ENCODE measurements at regions not wholly inside any gene's neighbourhood (a gene's known extent, or its start where the extent isn't known, plus 50 kb on each side); places are given as distances from the start of the nearest gene placed in this dataset.
"Not testable (repeated sequence)": the region's sequence is repeated elsewhere in the genome, so short reads cannot be mapped to it uniquely, and the experiment has no call there.

DNA sequence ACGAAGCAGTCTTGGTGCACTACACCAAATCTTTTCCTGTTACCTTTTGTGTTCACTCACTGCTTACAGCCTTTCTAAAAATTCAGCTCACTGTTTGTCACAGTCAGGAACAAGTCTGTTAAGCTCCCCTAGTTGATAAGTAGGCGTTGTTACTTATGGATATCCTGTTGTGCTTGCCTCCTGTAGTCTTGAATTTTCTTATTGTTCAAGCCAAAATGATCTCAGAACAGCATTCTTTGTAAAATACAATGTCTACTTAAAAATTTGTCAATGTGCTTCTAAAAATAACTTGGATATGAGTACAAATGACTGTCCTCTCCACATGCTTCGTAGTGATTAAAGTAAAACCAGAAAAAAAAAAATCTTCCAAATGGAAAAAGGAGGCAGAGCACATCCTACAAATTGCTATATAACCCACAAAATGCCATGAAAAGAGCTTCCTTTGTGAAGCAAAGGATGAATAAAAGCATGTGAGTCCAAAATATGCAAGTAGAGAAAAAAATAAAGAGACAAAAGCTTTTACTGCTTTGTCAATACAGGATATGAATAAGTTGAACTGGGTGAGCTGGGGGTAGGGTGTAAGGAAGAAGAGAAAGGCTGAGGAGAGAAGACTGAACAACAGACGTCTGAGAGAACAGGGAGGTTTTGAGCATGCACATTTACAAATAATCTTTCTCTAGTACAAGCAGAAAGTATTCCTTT is 228.9 kb upstream of the ADGRL4 start:
- TF ChIP-seq GABPA (IDR thresholded peaks at IDR 0.05; ENCODE audit: low read depth) (no peak), POLR2AphosphoS5 (IDR thresholded peaks at IDR 0.05; ENCODE audit: low read depth) (no peak), SPI1 (IDR thresholded peaks at IDR 0.05; ENCODE audit: borderline replicate concordance, low read depth) (no peak)
- TF ChIP-seq, protein P1, sequence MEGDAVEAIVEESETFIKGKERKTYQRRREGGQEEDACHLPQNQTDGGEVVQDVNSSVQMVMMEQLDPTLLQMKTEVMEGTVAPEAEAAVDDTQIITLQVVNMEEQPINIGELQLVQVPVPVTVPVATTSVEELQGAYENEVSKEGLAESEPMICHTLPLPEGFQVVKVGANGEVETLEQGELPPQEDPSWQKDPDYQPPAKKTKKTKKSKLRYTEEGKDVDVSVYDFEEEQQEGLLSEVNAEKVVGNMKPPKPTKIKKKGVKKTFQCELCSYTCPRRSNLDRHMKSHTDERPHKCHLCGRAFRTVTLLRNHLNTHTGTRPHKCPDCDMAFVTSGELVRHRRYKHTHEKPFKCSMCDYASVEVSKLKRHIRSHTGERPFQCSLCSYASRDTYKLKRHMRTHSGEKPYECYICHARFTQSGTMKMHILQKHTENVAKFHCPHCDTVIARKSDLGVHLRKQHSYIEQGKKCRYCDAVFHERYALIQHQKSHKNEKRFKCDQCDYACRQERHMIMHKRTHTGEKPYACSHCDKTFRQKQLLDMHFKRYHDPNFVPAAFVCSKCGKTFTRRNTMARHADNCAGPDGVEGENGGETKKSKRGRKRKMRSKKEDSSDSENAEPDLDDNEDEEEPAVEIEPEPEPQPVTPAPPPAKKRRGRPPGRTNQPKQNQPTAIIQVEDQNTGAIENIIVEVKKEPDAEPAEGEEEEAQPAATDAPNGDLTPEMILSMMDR (IDR thresholded peaks at IDR 0.05; ENCODE audit: insufficient read depth, low read length) = no peak
- TF ChIP-seq, protein P2, sequence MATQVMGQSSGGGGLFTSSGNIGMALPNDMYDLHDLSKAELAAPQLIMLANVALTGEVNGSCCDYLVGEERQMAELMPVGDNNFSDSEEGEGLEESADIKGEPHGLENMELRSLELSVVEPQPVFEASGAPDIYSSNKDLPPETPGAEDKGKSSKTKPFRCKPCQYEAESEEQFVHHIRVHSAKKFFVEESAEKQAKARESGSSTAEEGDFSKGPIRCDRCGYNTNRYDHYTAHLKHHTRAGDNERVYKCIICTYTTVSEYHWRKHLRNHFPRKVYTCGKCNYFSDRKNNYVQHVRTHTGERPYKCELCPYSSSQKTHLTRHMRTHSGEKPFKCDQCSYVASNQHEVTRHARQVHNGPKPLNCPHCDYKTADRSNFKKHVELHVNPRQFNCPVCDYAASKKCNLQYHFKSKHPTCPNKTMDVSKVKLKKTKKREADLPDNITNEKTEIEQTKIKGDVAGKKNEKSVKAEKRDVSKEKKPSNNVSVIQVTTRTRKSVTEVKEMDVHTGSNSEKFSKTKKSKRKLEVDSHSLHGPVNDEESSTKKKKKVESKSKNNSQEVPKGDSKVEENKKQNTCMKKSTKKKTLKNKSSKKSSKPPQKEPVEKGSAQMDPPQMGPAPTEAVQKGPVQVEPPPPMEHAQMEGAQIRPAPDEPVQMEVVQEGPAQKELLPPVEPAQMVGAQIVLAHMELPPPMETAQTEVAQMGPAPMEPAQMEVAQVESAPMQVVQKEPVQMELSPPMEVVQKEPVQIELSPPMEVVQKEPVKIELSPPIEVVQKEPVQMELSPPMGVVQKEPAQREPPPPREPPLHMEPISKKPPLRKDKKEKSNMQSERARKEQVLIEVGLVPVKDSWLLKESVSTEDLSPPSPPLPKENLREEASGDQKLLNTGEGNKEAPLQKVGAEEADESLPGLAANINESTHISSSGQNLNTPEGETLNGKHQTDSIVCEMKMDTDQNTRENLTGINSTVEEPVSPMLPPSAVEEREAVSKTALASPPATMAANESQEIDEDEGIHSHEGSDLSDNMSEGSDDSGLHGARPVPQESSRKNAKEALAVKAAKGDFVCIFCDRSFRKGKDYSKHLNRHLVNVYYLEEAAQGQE (IDR thresholded peaks at IDR 0.05; ENCODE audit: insufficient replicate concordance, low read depth) = no peak
- H3K27me3 ChIP-seq (ENCODE audit: insufficient read depth, poor library complexity, severe bottlenecking) = no peaks in the 10 kb centered on the region
- DNase-seq (ENCODE audit: low read depth in 1 of 2, low spot score in 1 of 2) = no peak
- H3K4me3 ChIP-seq (replicated peaks; ENCODE audit: insufficient read depth, low read length) = no peak overlapping the region
- no peak overlapping the region for H3K27ac ChIP-seq (replicated peaks)

DNA sequence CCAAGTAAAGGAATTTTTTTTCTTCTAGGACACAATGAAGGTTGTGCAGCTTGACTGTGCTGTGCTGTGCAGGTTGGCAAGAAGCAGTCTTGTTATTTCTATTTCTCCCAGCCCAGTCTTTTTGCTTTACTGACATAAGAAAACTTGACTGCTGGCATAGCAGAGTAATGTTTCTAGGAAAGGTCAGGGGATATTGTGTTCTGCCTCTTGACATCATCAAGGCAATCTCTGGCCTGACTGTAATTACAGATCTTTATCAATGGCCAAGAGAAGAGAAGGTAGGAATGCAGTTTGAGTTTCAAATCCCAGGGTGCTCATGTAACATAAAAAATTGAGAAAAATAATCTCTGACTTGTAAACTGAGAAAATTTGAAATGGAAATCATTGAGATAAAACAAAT is 226.3 kb upstream of the ADGRL4 start:
- DNase-seq (ENCODE audit: low read depth in 1 of 2, low spot score in 1 of 2) = no peak
- H3K27me3 ChIP-seq (ENCODE audit: insufficient read depth, poor library complexity, severe bottlenecking) = no peaks in the 10 kb centered on the region
- H3K4me3 ChIP-seq (replicated peaks; ENCODE audit: insufficient read depth, low read length) = no peak overlapping the region
- H3K27ac ChIP-seq (replicated peaks) = no peak overlapping the region
- no peak for TF ChIP-seq POLR2AphosphoS5 (IDR thresholded peaks at IDR 0.05; ENCODE audit: low read depth)
- TF ChIP-seq, protein P2 (IDR thresholded peaks at IDR 0.05; ENCODE audit: insufficient replicate concordance, low read depth) = no peak

DNA sequence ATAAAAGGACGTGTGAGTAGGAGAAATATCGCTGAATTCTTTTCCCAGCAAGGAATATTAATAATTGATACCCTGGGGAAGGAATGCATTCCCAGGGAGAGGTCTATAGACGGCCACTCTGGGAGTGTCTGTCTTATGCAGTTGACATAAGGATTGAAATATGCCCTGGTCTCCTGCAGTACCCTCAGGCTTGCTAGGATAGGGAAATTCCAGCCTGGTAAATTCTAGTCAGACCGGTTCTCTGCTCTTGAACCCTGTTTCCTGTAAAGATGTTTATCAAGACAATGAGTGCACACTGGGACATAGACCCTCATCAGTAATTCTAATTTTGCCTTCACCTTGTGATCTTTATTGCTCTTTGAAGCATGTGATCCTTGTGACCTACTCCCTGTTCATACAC is 224.2 kb upstream of the ADGRL4 start:
- H3K27ac ChIP-seq (replicated peaks); DNase-seq (ENCODE audit: low read depth in 1 of 2, low spot score in 1 of 2); H3K27me3 ChIP-seq (ENCODE audit: insufficient read depth, poor library complexity, severe bottlenecking); H3K4me3 ChIP-seq (replicated peaks; ENCODE audit: insufficient read depth, low read length): not testable (repeated sequence)

DNA sequence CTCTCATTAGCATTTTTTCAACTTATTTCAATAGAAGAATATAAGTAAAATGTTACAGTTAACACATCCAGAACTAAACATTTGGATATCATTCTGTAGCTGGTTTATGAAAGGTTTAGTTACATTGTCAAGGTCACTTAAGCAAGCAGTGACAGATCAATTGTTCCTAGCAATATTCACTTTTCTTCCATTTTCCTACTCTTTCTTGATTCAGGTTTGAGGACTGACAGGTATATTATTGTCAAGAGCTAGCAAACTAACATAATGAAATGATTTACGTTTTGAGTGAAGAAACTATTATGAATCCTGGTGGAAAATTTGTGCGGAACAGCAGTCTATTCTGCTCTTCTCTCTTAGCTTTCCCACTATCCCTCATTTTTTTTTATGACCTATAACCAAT is 220.4 kb upstream of the ADGRL4 start:
- H3K27me3 ChIP-seq (ENCODE audit: insufficient read depth, poor library complexity, severe bottlenecking) = no peaks in the 10 kb centered on the region
- no peak overlapping the region for H3K27ac ChIP-seq (replicated peaks)
- DNase-seq (ENCODE audit: low read depth in 1 of 2, low spot score in 1 of 2) = no peak
- TF ChIP-seq POLR2AphosphoS5 (IDR thresholded peaks at IDR 0.05; ENCODE audit: low read depth) = no peak
- TF ChIP-seq, protein P2 (IDR thresholded peaks at IDR 0.05; ENCODE audit: insufficient replicate concordance, low read depth) = no peak
- TF ChIP-seq, protein P1 (IDR thresholded peaks at IDR 0.05; ENCODE audit: insufficient read depth, low read length) = no peak
- no peak for TF ChIP-seq SPI1 (IDR thresholded peaks at IDR 0.05; ENCODE audit: borderline replicate concordance, low read depth)
- TF ChIP-seq GABPA (IDR thresholded peaks at IDR 0.05; ENCODE audit: low read depth) = no peak
- no peak overlapping the region for H3K4me3 ChIP-seq (replicated peaks; ENCODE audit: insufficient read depth, low read length)
